GM18505 (cell line): ENCODE measurements at regions not wholly inside any gene's neighbourhood (a gene's known extent, or its start where the extent isn't known, plus 50 kb on each side); places are given as distances from the start of the nearest gene placed in this dataset.
A peak's percentile ranks its signal among the peaks of the same experiment; 100 is the strongest.
"Not testable (repeated sequence)": the region's sequence is repeated elsewhere in the genome, so short reads cannot be mapped to it uniquely, and the experiment has no call there.

Source experiments
- ATAC-seq: cut with Tn5 transposase; IDR thresholded peaks from one replicate; pipeline ENCODE4 v1.9.1; 2021; ENCODE audit not compliant: unreplicated experiment
- POLR2A ChIP-seq: IDR thresholded peaks from 4 replicates; pipeline ENCODE4 v1.6.1; 2011; ENCODE audit warnings: borderline replicate concordance; ENCODE audit not compliant: insufficient read depth, insufficient read length; ENCODE audit errors: extremely low read depth

- ATAC-seq = peak; percentile 49
- no peak for TF ChIP-seq POLR2A
Measured at GRCh38 chr4:72205298-72205697, 173.5 kb downstream of the NPFFR2 start.

GRCh38 chr4:72205831-72206230 is 174.0 kb downstream of the NPFFR2 start:
- no peak for ATAC-seq
- no peak for TF ChIP-seq POLR2A

GRCh38 chr4:72207196-72207595 is 175.4 kb downstream of the NPFFR2 start:
- no peak for ATAC-seq
- no peak for TF ChIP-seq POLR2A

DNA sequence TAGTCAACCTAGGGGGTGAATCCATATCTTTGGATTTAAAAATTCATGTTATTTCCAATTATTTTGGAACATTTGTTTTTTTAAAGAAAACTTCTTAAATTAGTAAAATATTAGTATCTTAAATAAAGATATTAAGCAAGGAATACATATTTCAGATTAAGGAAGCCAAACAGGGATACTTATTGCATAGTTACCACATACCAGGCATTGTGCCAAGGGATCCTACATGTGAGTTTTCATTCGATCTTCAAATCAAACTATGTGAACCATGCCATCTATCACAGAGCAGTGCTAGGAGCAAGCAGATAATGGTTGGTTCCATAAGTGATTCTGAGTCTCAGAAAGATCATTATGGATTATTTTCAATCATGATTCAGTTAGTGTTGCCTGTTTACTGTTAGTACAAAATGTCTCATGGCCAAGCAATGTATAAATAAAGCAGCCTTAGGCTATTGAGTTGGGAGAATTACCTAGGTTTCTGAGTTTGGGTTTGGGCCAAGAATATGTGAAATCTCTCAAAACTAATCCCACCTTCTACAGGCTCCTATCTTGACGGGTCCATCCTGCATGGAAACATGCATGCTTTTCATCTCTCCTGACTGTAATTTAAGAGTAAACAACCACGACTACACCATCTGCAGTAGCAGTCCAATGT is 176.7 kb downstream of the NPFFR2 start:
- TF ChIP-seq POLR2A = no peak
- no peak for ATAC-seq

DNA sequence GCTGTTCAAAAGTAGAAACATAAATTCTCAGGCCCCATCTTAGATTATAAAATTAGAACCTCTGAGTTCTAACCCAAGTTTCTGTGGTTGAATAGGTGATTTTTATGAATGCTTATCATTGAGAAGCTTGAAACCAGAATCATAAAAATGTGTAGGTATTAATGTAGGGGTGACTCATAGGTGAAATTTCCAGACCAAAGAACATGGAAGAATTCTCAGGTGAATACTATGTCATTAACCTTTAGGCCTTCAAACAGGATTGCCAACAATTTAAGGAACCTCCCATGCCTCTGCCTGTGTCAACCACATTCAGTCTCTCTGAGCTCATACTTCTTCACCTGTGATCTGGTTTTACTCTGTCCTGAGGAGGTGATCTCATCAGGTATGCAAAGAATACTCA is 177.8 kb downstream of the NPFFR2 start:
- peak; percentile 51 for ATAC-seq

DNA sequence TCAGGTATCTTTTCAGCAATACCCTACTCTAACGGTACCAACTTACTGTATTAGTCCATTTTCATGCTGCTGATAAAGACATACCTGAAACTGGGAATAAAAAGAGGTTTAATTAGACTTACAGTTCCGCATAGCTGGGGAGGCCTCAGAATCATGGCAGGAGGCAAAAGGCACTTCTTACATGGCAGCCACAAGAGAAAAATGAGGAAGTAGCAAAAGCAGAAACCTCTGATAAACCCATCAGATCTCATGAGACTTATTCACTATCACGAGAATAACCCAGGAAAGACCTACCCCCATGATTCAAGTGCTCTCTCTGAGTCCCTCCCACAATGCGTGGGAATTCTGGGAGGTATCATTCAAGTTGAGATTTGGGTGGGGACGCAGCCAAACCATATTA is 182.0 kb downstream of the NPFFR2 start:
- ATAC-seq = not testable (repeated sequence)

More for the DNA sequence above, 177.8 kb downstream of the NPFFR2 start:
- TF ChIP-seq POLR2A = no peak

DNA sequence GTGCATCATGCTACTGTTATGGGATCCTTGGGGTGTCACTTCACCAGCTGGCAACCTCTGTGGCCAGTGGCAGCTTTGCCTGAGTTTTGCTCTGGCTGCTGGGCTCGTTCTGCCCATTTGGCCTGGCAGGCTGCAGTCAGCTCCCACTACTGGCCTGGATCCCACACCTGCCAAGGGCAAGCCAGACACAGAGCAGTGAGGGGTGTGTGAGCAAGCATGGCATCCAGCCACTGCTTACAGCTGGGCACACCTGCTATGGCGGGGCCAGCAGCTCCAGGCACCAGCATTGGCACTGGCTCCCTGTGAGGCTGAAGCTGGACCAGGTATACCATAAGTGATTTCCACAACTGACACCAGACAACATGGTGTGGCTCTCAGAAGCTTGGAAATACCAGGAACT is 183.4 kb downstream of the NPFFR2 start:
- no peak for ATAC-seq
- TF ChIP-seq POLR2A = no peak

DNA sequence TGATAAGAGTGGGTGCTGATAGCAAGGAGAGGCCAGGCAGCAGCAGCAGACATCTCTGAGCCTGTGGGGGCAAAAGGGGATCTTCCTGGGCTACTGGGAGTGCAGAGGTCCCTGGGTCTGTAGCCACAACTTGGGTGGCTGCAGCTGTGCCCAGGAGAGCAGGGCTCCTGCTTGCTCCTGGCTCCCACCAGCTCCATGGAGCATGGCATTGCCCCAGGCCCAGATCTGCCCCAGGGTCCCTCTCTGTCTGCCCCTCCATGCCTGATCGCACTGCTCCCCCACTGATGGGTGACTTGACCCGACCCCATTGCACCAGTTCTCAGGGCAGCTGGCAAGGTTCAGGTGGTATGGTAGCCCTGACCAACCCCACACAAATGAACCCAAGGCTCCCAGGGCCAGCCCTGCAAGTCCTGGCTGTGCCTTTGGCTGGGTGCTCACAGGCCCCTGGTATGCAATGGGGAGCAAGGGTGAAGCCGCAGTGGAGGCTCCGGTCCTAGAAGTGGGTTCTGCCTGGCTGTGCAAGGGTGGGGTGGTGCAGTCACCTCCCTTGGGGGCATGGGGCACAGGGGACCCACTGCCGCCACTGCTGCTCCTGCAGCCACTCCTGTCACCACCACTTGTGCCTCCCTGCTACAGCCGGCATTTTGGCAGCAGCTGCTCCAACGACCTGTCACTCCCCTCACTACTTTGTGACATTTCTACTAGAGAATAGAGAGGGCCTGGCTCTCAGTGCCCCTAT is 184.9 kb downstream of the NPFFR2 start:
- ATAC-seq = no peak
- no peak for TF ChIP-seq POLR2A

GRCh38 chr4:72218953-72219352 is 187.2 kb downstream of the NPFFR2 start:
- no peak for ATAC-seq
- TF ChIP-seq POLR2A = no peak
